ENCODE measurements at regions not wholly inside any gene's neighbourhood (a gene's known extent, or its start where the extent isn't known, plus 50 kb on each side); places are given as distances from the start of the nearest gene placed in this dataset.

GRCh38 chrX:7714351-7714750 lies 128.6 kb upstream of the VCX start:
- no peaks in the 10 kb centered on the region for H3K27me3 Mint-ChIP-seq (ENCODE audit: low read depth)
- H3K4me3 Mint-ChIP-seq = no peak overlapping the region
- no peak overlapping the region for H3K27ac Mint-ChIP-seq (ENCODE audit: unreplicated experiment)
- TF ChIP-seq, protein P1, sequence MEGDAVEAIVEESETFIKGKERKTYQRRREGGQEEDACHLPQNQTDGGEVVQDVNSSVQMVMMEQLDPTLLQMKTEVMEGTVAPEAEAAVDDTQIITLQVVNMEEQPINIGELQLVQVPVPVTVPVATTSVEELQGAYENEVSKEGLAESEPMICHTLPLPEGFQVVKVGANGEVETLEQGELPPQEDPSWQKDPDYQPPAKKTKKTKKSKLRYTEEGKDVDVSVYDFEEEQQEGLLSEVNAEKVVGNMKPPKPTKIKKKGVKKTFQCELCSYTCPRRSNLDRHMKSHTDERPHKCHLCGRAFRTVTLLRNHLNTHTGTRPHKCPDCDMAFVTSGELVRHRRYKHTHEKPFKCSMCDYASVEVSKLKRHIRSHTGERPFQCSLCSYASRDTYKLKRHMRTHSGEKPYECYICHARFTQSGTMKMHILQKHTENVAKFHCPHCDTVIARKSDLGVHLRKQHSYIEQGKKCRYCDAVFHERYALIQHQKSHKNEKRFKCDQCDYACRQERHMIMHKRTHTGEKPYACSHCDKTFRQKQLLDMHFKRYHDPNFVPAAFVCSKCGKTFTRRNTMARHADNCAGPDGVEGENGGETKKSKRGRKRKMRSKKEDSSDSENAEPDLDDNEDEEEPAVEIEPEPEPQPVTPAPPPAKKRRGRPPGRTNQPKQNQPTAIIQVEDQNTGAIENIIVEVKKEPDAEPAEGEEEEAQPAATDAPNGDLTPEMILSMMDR (conservative IDR thresholded peaks at IDR 0.05) = no peak
- peaks cover 10% of the 10 kb centered on the region for H3K4me1 Mint-ChIP-seq
- H3K9me3 Mint-ChIP-seq = no peaks in the 10 kb centered on the region
- H3K36me3 Mint-ChIP-seq (ENCODE audit: low read depth) = no peaks in the 10 kb centered on the region
- no peak for DNase-seq (ENCODE audit: low read depth, low spot score)

DNA sequence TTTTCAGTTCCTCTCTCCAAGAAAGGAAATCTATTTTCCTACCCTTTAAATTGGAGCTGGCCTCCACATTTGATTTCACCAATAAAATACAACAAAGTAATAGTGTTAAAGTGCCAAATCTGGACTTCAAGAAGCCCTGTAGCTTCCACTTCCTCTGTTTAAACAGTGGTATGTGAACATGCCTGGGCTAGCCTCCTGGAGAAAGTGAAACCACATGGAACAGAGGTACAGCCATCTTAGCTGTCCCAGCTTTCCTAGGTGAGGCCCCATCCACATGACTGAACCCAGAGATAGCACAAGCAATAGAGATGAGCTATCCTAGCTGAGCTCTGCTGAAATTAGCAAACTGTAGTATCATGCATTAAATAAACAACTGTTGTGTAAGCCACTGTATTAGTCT lies 131.8 kb upstream of the VCX start:
- H3K27ac Mint-ChIP-seq (ENCODE audit: unreplicated experiment) = peak overlapping the region; percentile 62
- no peak overlapping the region for H3K4me3 Mint-ChIP-seq
- TF ChIP-seq, protein P1 (conservative IDR thresholded peaks at IDR 0.05) = no peak
- no peaks in the 10 kb centered on the region for H3K36me3 Mint-ChIP-seq (ENCODE audit: low read depth)
- DNase-seq (ENCODE audit: low read depth, low spot score) = no peak
- no peaks in the 10 kb centered on the region for H3K9me3 Mint-ChIP-seq
- no peaks in the 10 kb centered on the region for H3K27me3 Mint-ChIP-seq (ENCODE audit: low read depth)
- H3K4me1 Mint-ChIP-seq = peaks cover 10% of the 10 kb centered on the region

DNA sequence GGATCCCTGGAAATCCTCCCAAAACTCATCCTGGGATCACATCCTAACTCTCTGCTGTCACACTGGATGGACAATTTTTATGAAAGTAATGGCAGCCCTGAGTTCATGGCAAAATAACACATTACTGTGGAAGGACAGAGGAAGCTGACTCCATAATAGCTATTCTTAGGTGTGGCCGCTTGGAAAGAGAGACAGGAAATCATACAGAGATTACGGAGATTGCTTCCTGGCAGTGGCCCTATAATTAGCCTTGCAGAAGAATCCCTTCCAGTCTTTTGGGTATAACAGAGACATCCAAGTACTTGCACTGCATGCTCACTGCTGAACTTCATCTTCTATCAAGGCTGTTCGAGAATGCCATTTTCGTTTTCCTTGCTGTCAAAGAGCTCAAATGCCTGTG lies 133.1 kb upstream of the VCX start:
- Mint-ChIP-seq H3K4me3 (no peak overlapping the region), H3K4me1 (peaks cover 10% of the 10 kb centered on the region), H3K36me3 (ENCODE audit: low read depth) (no peaks in the 10 kb centered on the region), H3K27ac (ENCODE audit: unreplicated experiment) (no peak overlapping the region), H3K9me3 (no peaks in the 10 kb centered on the region), H3K27me3 (ENCODE audit: low read depth) (no peaks in the 10 kb centered on the region)
- TF ChIP-seq, protein P1 (conservative IDR thresholded peaks at IDR 0.05) = no peak
- DNase-seq (ENCODE audit: low read depth, low spot score) = no peak

GRCh38 chrX:7706032-7706431 lies 136.9 kb upstream of the VCX start:
- H3K27ac Mint-ChIP-seq (ENCODE audit: unreplicated experiment) = no peak overlapping the region
- H3K36me3 Mint-ChIP-seq (ENCODE audit: low read depth) = no peaks in the 10 kb centered on the region
- peaks cover 4% of the 10 kb centered on the region for H3K9me3 Mint-ChIP-seq
- no peak for DNase-seq (ENCODE audit: low read depth, low spot score)
- H3K4me3 Mint-ChIP-seq = no peak overlapping the region
- TF ChIP-seq, protein P1 (conservative IDR thresholded peaks at IDR 0.05) = peak; percentile 59
- H3K4me1 Mint-ChIP-seq = peaks cover 4% of the 10 kb centered on the region
- H3K27me3 Mint-ChIP-seq (ENCODE audit: low read depth) = no peaks in the 10 kb centered on the region

GRCh38 chrX:7704205-7704604 lies 138.8 kb upstream of the VCX start:
- H3K9me3 Mint-ChIP-seq = peaks cover 8% of the 10 kb centered on the region

More at GRCh38 chrX:7704205-7704604, 138.8 kb upstream of the VCX start:
- Mint-ChIP-seq H3K36me3 (ENCODE audit: low read depth) (no peaks in the 10 kb centered on the region), H3K4me1 (no peaks in the 10 kb centered on the region), H3K27me3 (ENCODE audit: low read depth) (no peaks in the 10 kb centered on the region), H3K27ac (ENCODE audit: unreplicated experiment) (no peak overlapping the region), H3K4me3 (no peak overlapping the region)
- TF ChIP-seq, protein P1 (conservative IDR thresholded peaks at IDR 0.05) = no peak
- DNase-seq (ENCODE audit: low read depth, low spot score) = no peak

All from neural crest cell (in vitro differentiated cells).